ENCODE measurements at regions not wholly inside any gene's neighbourhood (a gene's known extent, or its start where the extent isn't known, plus 50 kb on each side); places are given as distances from the start of the nearest gene placed in this dataset.

- no peak for TF ChIP-seq CTCF (IDR thresholded peaks at IDR 0.05; ENCODE audit: borderline replicate concordance)
- no peaks in the 10 kb centered on the region for H3K4me1 ChIP-seq
- no peak overlapping the region for H3K4me3 ChIP-seq
- no peaks in the 10 kb centered on the region for H3K36me3 ChIP-seq
- H3K9me3 ChIP-seq (replicated peaks) = peaks cover 10% of the 10 kb centered on the region
- H3K27me3 ChIP-seq (ENCODE audit: low read depth) = no peaks in the 10 kb centered on the region
- no peak overlapping the region for H3K27ac ChIP-seq (replicated peaks)
- intact Hi-C loops (cut with micrococcal nuclease) = no loop called here
- no peak for DNase-seq
Measured at GRCh38 chr3:66092175-66092995, 53.7 kb upstream of the MAGI1 start.

All from left ventricle myocardium inferior (tissue), 1 donor.